HG03108 (cell line): ENCODE measurements at regions not wholly inside any gene's neighbourhood (a gene's known extent, or its start where the extent isn't known, plus 50 kb on each side); places are given as distances from the start of the nearest gene placed in this dataset.

Experiments used
- ATAC-seq: cut with Tn5 transposase; IDR thresholded peaks from one replicate; pipeline ENCODE4 v1.9.1; 2021; ENCODE audit warnings: moderate library complexity; ENCODE audit not compliant: unreplicated experiment

DNA sequence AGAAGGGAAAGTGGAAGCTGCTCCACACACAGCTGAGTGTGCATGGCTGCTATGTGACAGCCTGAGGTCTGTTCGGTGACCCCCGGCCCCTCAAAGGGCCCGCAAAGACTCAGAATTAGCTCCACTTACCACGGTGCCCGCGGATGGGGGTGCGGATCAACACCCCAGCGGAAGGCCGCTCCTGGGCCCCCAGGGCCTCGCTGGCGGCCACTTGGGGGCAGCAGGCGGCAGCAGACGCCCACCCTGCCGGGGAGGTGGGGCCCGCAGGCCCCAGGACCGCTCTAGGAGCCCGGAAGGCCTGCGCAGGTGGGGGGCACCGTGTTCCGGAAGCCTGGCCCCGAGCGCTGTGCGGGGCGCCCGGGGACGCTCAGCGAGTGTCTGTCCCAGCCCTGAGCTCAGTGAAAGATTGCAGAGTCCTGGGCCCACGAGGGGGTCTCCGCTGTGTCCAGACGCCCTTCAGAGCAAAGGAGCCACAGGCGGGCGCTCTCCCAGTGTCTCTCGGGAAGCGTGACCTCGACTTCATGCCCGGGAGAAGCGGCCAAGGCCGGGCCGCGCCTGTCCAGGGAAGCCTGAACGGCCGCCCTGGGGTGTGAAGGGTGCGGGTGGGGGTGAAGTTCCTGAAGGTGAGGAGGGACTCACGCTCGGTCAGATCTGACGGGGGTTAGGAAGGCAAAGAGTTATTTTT, 118.7 kb downstream of the VAPA start:
- ATAC-seq, result no peak

DNA sequence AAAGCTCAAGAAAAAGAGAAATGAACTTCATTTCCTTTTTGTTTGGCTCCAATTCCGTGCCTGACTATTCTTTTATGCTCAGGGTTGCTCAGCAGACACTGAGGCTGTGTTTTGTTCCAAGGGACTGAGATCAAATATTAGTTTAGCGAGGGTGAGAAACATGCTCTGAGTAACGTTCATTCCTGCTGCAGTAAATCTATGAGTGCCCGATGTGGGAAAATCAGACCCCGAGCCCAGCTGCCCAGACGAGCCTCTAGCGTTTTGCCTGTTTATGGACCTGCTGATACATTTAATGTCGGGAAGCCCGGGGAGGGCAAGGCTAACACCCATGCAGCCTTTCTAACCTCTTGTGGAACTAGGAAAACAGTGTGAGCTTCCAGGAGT, 119.2 kb downstream of the VAPA start:
- ATAC-seq, result no peak

DNA sequence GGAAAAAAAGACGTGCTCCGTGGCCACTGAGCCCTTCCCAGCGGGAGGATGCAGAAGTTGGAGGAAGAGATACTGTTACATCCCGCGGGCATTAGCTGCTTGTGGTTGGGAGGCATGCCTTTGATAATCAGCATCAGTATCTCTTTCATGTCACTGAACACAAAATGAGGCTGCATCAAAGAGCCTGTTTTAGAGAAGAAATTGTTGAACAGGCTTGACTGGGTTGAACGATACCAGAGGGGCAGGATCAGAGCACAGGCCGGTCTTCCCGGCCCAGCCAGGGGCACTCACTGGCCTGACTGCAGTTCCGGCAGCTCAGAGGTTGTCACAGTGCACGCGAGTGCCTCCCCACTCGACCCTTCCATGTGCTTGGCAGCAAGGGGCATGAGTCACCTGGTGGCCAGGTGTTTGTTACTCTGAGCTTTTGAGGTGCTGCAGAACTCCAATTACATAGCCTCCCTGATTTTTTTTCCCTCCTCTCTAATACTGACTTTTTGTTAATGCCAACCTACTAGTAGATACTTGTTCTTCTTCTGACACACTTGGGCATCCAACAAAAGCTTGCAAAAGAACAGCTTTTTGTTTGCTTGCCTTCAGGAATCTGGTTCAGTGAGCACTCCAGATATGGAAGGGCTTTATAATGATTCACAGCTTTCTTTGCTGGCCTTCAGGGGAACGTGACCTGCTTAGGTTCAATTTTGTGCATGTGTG, 121.6 kb downstream of the VAPA start:
- ATAC-seq, result no peak

DNA sequence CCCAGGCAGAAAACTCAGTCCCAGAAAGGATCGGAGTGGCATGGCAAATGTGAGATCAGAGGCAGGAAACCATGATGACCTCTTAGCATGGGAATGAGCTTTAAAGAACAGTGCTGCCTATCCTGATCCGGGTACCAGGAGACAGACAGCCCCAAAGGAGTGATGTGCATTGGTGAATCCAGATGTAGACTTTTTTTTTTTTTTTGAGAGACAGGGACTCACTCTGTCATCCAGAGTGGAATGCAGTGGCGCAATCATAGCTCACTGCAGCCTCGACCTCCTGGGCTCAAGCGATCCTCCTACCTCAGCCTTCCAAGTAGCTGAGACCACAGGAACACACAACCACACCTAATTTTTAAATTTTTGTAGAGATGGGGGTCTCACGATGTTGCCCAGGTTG, 122.7 kb downstream of the VAPA start:
- ATAC-seq, result no peak

DNA sequence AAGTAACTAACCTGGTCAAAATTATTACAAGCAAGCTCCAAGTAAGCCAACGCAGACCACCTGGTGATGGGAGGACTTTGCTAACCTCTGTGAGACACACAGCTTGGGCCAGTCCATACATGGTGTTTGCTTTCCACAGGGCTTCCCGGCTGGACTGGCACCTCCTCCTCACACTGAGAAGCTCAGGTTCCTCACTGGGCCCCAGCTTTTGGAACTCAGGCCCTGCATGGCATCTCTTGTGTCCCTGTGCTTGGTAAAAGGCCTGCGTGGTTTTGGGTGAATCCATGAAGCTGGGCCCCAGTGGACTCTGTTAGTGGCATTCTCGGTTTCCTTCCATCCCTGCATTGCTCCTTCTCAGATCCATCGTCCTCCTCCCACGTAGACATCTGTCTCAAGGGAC, 123.4 kb downstream of the VAPA start:
- ATAC-seq, result no peak

DNA sequence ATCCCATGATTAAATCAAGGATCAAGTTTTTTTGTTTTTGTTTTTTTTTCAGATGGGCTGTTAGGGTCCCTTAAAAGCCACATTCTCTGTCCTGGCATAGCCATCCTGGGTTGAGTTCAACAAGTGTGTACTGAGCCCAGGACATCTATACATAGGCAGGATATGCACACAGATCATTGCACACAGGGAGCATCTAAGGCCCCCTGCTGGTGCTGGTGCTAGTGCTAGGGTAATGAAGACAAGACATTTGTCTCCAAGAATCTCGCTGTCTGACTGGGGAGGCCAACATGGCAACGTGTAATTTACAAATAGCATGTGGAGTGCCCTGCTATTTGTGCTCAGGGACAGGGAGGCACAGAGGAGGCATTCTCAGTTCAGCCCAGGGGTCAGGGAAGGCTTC, 124.5 kb downstream of the VAPA start:
- no peak for ATAC-seq

DNA sequence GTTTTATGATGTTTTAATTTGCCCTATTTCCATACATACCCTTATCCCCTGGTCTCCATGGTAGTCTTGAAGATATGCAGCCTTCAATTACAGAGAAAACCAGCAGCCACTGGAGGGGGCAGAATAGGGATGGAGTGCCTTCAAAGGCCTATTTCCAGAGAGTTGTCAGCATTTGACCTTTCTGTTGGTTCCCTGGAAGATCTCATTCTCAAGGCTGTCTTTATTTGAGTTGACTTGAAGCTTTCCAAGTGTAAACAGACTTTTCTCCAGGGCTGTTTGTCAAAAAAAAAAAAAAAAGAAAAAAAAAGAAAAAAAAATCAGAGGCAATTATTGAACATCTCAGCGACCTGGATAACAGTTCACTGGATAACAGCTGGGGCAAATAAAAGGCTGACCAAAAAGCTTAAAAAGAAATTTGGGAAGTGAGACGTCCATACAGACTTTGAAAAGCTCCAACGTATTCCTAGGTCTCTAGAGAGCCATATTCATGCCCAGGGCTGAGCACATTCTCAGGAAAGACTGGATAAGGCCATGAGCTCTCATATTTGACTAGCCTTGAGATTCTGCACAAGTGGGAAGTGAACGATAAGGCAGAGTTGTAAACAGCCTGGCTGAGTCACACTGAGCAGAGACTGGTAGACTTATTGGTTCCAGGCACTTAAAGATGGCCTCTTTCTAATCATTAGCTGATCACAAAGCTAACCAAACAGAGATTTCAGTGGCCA, 126.6 kb downstream of the VAPA start:
- ATAC-seq, result no peak

DNA sequence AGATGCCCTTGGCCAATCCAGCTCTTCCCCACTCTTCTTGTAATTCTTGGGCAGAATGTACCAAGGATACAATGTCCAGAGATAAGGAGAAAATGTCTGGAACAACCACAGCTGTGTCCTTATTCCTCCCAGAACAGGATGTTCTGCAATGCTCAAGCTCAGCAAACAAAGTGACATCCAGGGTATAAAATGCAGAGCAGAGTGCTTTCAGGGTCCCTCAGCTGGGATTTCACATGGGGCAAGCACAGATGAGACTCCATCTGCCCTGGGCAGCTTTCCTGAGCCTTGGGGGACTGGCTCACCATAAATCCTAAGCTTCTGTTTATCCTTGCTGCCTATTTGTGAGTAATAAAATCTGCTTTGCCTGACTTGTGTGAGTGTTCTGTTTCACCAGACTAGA, 127.4 kb downstream of the VAPA start:
- ATAC-seq, result no peak

DNA sequence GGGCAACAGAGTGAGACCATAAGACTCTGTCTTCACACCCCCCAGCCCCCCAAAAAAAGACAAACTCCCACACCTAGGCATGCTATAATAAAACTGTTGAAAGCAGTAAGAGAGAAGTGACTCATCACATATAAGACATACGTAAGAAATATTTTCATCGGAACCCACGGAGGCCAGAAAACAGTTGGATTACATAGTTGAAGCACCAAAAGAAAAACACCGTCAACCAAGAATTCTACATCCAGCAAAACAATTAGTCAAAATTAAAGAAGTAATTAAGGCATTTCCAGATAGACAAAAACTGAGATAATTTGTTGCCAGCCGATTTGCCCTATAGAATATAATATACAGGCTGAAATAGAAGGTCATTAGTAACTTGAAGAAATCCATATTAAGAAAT, 128.7 kb downstream of the VAPA start:
- no peak for ATAC-seq

DNA sequence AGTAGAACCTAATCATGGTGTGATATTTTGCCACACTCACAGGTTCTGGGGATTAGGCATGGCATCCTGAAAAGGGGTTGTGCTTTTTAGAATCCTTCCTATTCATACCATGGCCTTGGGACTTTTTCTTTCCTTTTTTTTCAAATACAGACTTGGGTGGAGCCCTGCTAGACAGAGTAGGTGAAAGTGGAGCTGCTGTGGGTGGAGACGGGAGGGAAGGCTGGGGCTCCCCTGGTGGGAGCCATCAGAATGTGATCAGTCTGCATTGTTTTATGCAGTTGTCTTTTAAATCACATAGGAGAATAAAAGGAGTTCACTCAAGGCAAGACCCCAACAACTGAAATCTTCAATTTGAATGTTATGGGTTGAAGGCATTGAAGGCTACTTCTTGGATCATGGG, 130.2 kb downstream of the VAPA start:
- ATAC-seq, result no peak

DNA sequence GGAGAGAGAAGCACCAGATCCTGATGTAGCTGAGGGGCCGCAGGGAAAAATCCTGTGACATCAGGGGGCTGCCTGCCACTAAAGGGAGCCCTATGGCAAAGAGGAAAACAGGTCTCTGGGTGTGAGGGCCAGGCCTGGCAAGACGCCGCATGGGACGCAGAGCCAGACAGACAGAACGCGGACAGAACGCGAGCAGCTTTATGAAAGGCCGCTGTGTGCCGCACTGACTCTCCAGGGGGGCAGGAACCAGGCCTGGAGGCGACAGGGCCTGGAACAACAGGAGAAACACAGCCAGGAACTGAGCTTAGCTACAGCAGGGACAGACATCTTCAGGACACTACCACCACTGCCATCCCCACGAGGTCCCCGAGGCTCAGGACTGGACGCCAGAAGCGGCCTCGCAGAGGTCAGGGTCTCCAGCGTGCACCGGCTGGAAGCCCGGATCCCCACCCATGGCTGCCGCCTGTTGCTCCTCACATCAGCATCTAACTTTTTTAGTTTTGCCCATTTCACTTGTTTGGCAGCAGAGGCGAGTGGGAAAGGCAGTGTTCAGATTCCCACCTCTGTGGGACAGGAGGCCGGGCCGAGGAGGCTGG, 131.6 kb downstream of the VAPA start:
- no peak for ATAC-seq

DNA sequence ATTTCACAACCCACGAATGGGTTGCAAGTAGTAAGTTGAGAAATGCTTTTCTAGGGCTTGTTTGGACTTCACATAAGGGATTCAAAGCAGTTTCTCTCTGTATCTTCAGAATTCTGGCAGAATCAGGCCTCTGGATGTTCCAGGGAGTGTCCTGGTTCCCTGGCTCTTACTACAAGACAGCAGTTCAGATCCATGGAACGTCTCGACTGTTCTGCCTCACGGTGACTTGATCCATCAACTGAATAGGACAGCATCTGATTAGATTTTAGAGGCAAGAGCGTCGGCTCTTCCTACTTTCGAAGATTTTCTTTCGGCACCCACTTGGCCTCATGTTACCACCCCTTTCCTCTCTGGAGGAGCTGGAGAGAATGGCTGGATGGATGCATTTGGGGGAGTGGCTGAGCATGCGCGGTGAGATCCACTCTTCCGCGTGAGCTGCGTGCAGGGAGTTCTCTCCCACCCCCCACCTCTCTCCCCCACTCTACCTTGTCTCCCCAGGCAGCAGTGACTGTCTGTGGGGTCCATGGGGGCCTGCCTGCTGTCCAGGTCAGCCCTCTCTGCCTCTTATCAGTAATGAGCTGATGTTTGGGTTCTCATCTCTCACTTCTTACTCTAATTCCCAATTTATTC, 132.5 kb downstream of the VAPA start:
- ATAC-seq, result no peak

DNA sequence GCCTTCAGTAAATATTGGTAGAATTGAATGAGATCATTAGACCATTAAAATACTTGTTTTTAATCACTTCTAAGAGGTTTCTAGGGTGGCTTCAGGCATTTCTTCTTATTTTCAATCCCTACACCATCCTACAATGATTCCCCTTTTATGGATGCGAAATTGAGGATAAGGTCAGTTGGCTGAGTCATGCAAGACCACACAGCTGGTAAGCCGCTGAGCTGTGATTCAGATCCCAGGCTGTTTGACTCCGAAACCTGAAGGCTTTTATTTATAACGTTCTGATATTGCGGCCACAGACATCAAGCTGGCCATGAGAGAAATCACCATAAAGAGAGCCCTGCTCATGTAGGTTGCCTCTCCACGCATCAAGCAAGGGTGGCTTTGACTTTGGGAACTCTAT, 133.4 kb downstream of the VAPA start:
- ATAC-seq, result no peak

DNA sequence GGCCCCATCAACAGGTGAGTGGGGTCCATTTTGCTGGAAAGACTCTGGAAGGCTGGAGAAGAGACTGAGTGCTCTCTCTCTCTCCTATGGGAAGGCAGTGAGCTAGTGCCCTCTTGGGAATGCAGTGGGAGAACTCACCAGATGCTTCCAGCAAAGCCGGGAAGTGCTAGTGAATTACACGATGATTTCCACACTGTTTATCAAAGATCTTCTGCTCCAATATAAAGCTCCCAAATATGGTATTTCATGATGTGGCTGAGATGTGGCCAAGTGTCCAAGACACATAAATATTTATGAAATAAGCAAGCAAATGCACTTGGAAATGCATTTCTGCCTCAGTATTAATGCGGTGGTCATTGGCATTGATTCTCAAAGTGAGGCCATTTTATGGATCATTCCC, 135.9 kb downstream of the VAPA start:
- ATAC-seq, result no peak

DNA sequence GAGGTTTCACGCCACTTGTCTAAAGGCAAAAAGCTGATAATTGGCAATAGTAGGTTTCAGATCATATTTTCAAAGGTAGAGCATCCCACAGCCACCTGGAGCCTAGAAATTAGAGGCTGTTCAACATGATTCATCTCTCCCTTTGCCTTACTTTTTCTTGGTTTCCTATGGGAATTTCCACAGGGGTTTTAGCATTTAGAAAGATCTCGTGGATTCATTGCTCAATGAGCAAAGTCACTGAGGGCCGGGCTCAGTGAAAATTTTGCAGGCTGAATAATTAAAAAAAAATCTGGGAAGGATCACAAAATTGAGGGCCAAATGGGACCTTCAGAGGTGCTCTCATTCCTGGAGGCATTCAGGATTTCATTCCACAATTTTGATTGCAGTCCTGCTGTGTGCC, 137.1 kb downstream of the VAPA start:
- ATAC-seq, result no peak

DNA sequence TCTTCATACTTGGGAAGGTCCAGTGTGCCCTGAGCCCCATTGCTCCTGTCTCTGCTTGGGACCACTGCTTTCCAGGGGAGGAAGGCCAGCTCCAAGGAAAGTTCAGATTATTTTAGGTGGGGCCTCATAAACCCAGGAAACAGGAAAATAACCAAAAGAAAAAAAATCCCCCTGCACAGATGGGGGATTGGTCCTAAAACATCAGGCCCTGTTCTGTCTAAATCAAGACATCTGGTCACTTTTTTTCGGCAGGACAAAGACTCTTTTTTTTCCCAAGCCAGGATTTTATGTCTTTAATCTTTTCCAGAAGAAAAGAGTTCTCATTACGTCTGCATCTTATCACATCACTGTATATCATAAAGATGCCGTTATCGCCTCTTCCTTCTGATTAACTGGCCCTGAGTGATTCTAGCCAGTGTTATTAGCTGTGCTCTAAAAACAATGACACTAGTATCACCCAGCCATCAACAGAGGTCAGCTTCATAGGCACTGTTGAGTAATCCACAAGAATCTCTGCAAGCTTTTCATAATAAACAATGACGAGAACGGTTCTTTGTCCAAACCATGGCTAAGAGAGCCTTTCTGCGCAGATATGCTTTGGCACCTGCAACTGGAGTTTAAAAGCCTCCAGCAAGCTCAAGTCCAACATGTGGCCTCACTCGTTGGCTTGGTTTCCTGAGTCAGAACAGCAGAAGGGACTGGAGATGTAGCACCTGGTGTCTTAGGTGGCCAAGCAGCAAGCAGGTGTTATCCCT, 138.2 kb downstream of the VAPA start:
- no peak for ATAC-seq

DNA sequence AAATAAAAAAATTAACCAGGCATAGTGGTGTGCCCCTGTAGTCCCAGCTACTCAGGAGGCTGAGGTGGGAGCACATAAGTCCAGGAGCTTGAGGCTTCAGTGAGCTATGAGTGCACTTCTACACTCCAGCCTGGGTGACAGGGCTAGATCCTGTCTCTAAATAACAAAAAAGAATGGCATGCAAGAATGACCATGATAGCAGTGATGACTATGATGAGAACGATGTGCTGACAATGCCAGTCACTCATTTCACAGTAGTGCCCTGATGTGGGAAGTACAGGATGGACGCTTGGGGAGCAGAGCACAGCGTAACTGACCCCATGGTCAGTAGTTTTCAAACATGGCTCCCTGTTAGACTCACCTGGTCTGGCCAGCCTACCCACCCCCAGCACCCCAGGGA, 139.1 kb downstream of the VAPA start:
- ATAC-seq, result no peak

DNA sequence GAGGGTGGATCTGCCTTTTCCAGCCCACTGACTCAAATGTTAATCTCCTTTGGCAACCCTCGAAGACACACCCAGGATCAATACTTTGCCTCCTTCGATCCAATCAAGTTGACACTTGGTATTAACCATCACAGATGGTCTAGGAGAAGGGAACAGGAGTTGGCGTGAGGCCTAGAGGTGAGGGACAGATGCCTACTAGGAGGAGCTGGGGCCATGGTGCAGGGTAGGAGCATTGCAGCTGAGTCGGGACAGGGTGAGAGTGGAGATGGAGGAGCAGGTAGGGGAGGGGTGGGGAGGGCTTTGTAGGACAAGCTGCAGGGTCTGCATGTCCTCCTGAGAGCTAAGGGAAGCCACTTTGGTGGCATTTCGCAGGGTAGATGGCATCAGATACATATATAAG, 140.0 kb downstream of the VAPA start:
- ATAC-seq, result no peak

DNA sequence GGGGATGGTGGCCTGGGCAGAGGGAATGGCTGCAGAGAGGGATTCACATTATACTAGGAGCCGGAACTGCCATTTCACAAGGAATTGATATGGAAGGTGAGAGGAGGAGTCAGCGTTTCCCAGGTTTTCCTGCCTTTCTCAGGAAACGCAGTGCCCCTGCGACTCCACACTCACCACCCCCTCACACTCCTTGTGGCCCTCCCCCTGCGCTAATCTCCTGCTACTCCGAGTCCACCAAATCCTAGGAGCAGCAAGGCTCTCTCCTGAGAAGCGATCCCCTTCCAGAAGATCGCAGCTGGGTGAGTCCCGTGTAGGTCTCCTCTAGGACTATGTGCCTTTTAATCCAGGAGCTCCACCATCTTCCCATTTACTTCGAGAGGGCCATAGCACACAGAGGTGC, 140.6 kb downstream of the VAPA start:
- ATAC-seq, result no peak

DNA sequence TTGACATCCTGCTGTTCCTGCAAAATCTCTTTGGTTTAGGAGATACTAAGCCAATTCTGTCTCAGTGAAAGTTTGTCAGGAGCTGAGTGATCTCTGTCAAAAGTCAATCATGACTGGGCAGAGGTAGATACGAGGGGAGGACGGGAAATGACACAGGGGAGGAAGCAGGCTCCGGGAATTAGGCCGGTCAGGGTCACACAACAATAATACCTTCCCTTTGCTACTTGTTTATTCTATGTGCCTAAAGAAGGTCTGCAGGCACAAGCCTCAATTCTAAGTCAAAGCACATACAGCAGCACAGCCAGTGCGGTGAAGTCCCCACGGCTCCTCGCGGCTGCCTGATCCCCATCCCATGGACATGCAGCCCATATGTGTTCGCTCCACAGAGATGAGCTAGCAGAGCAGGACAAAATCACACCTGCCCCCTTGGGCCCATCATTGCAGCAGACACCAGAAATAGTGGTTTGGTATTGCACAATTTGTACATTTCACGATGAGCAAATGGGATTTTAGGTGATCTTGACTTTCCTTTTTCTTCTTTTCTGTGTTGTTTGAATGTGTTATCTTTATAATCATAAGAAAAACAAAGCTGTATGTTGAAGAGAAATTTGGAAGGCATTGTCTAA, 141.4 kb downstream of the VAPA start:
- no peak for ATAC-seq
